ENCODE measurements at regions not wholly inside any gene's neighbourhood (a gene's known extent, or its start where the extent isn't known, plus 50 kb on each side); places are given as distances from the start of the nearest gene placed in this dataset.
"Not testable (repeated sequence)": the region's sequence is repeated elsewhere in the genome, so short reads cannot be mapped to it uniquely, and the experiment has no call there.

GRCh38 chr2:5629510-5629909 is 62.7 kb upstream of the SOX11 start:
- H3K27ac ChIP-seq (ENCODE audit: low read length); H3K9ac ChIP-seq (ENCODE audit: low read length in 2 of 2); H3K36me3 ChIP-seq (ENCODE audit: control insufficient read depth in 2 of 2, insufficient read depth in 2 of 2, low read length in 2 of 2); H3K4me1 ChIP-seq (ENCODE audit: control insufficient read depth, insufficient read depth, low read length); H3K27me3 ChIP-seq (ENCODE audit: control insufficient read depth in 1 of 2, insufficient read depth in 2 of 2, low read length in 2 of 2); H3K4me3 ChIP-seq (ENCODE audit: low read length in 2 of 2); H3K9me3 ChIP-seq (ENCODE audit: control insufficient read depth in 2 of 2, low read length in 2 of 2): not testable (repeated sequence)

- not testable (repeated sequence) for H3K27me3 ChIP-seq (ENCODE audit: control insufficient read depth in 1 of 2, insufficient read depth in 2 of 2, low read length in 2 of 2); H3K4me3 ChIP-seq (ENCODE audit: low read length in 2 of 2); H3K36me3 ChIP-seq (ENCODE audit: control insufficient read depth in 2 of 2, insufficient read depth in 2 of 2, low read length in 2 of 2); H3K9ac ChIP-seq (ENCODE audit: low read length in 2 of 2); H3K27ac ChIP-seq (ENCODE audit: low read length); H3K9me3 ChIP-seq (ENCODE audit: control insufficient read depth in 2 of 2, low read length in 2 of 2); H3K4me1 ChIP-seq (ENCODE audit: control insufficient read depth, insufficient read depth, low read length)
These were observed 55.1 kb upstream of the SOX11 start for GRCh38 chr2:5637051-5637450.
